ENCODE measurements at regions not wholly inside any gene's neighbourhood (a gene's known extent, or its start where the extent isn't known, plus 50 kb on each side); places are given as distances from the start of the nearest gene placed in this dataset.

- H3K4me3 ChIP-seq (ENCODE audit: low read depth in 2 of 2, low read length in 2 of 2) = no peak overlapping the region
- no peak for DNase-seq (ENCODE audit: low read depth, low spot score)
- no peak for TF ChIP-seq REST (IDR thresholded peaks at IDR 0.05; ENCODE audit: insufficient read depth in 1 of 2, low read depth in 2 of 2, low read length in 1 of 2)
- TF ChIP-seq TCF7L2 (IDR thresholded peaks at IDR 0.05; ENCODE audit: low read depth, low read length) = no peak
- no peak for TF ChIP-seq SIN3A (IDR thresholded peaks at IDR 0.05; ENCODE audit: borderline replicate concordance, insufficient read depth, low read depth, low read length)
- TF ChIP-seq POLR2AphosphoS5 (IDR thresholded peaks at IDR 0.05; ENCODE audit: low read depth, low read length) = no peak
- TF ChIP-seq CTCF (IDR thresholded peaks at IDR 0.05) = no peak
- no peaks in the 10 kb centered on the region for H3K36me3 ChIP-seq (ENCODE audit: control insufficient read depth, insufficient read depth, low read length)
- no peak for ATAC-seq
- H3K4me1 ChIP-seq (ENCODE audit: control insufficient read depth, insufficient read depth, low read length) = no peaks in the 10 kb centered on the region
- no peaks in the 10 kb centered on the region for H3K27me3 ChIP-seq (ENCODE audit: control insufficient read depth, insufficient read depth, low read length)
- in situ Hi-C loops (cut with HindIII; ENCODE audit: low pct_unique_long_range_greater_than_20kb, low sequenced_read_pairs) = no loop called here
- intact Hi-C loops (cut with micrococcal nuclease; ENCODE audit: unreplicated experiment) = no loop called here
- no TSS peak for BruUV-seq (replicated peaks)
- no peaks in the 10 kb centered on the region for H3K9me3 ChIP-seq (ENCODE audit: control insufficient read depth, insufficient read depth, low read depth, low read length)
- H3K27ac ChIP-seq (ENCODE audit: low read length) = no peak overlapping the region
- CTCF ChIA-PET = no interaction called here
- POLR2A ChIA-PET = no interaction called here
Observed at GRCh38 chr6:128632131-128632530, 111.7 kb upstream of the PTPRK start.

GRCh38 chr6:128631031-128631430, 110.6 kb upstream of the PTPRK start:
- H3K4me3 ChIP-seq (ENCODE audit: low read depth in 2 of 2, low read length in 2 of 2) = no peak overlapping the region
- H3K36me3 ChIP-seq (ENCODE audit: control insufficient read depth, insufficient read depth, low read length) = no peaks in the 10 kb centered on the region
- ChIA-PET POLR2A (no interaction called here), CTCF (no interaction called here)
- TF ChIP-seq SIN3A (IDR thresholded peaks at IDR 0.05; ENCODE audit: borderline replicate concordance, insufficient read depth, low read depth, low read length) (no peak), TCF7L2 (IDR thresholded peaks at IDR 0.05; ENCODE audit: low read depth, low read length) (no peak), POLR2AphosphoS5 (IDR thresholded peaks at IDR 0.05; ENCODE audit: low read depth, low read length) (no peak), REST (IDR thresholded peaks at IDR 0.05; ENCODE audit: insufficient read depth in 1 of 2, low read depth in 2 of 2, low read length in 1 of 2) (no peak), CTCF (IDR thresholded peaks at IDR 0.05) (no peak)
- no peaks in the 10 kb centered on the region for H3K27me3 ChIP-seq (ENCODE audit: control insufficient read depth, insufficient read depth, low read length)
- in situ Hi-C loops (cut with HindIII; ENCODE audit: low pct_unique_long_range_greater_than_20kb, low sequenced_read_pairs) = no loop called here
- H3K4me1 ChIP-seq (ENCODE audit: control insufficient read depth, insufficient read depth, low read length) = no peaks in the 10 kb centered on the region
- BruUV-seq (replicated peaks) = no TSS peak
- H3K27ac ChIP-seq (ENCODE audit: low read length) = no peak overlapping the region
- DNase-seq (ENCODE audit: low read depth, low spot score) (no peak), ATAC-seq (no peak)
- intact Hi-C loops (cut with micrococcal nuclease; ENCODE audit: unreplicated experiment) = no loop called here
- H3K9me3 ChIP-seq (ENCODE audit: control insufficient read depth, insufficient read depth, low read depth, low read length) = no peaks in the 10 kb centered on the region

Measured in Panc1 (cell line).